Activated CD4-positive, alpha-beta T cell treated with anti-CD3 and anti-CD28 coated beads, Interleukin-2, amount 10 ng/mL, durations not matched to agents 24 days and 14 days (primary cell): ENCODE measurements at regions not wholly inside any gene's neighbourhood (a gene's known extent, or its start where the extent isn't known, plus 50 kb on each side); places are given as distances from the start of the nearest gene placed in this dataset.
"Not testable (repeated sequence)": the region's sequence is repeated elsewhere in the genome, so short reads cannot be mapped to it uniquely, and the experiment has no call there.

Experiments used
- DNase-seq: peaks from one replicate; pipeline ENCODE4 v3.0.0; 2022
- H3K27ac Mint-ChIP-seq: one replicate; pipeline ENCODE4 v1.8.0; 2022; ENCODE audit warnings: mild to moderate bottlenecking, mixed read lengths
- H3K27me3 Mint-ChIP-seq: one replicate; pipeline ENCODE4 v1.8.0; 2022; ENCODE audit warnings: mixed read lengths
- H3K36me3 Mint-ChIP-seq: one replicate; pipeline ENCODE4 v1.8.0; 2022; ENCODE audit warnings: low read depth, mild to moderate bottlenecking, mixed read lengths
- H3K4me1 Mint-ChIP-seq: one replicate; pipeline ENCODE4 v1.8.0; 2021; ENCODE audit warnings: mixed read lengths
- H3K4me3 Mint-ChIP-seq: one replicate; pipeline ENCODE4 v1.8.0; 2022; ENCODE audit warnings: mild to moderate bottlenecking, moderate library complexity, mixed read lengths
- H3K9me3 Mint-ChIP-seq: one replicate; pipeline ENCODE4 v1.8.0; 2021; ENCODE audit warnings: mixed read lengths
- intact Hi-C: fragments of 100-400 bp; cut with micrococcal nuclease; formaldehyde crosslinking; loops from one replicate; pipeline ENCODE4 v1.15.1; 2023

DNA sequence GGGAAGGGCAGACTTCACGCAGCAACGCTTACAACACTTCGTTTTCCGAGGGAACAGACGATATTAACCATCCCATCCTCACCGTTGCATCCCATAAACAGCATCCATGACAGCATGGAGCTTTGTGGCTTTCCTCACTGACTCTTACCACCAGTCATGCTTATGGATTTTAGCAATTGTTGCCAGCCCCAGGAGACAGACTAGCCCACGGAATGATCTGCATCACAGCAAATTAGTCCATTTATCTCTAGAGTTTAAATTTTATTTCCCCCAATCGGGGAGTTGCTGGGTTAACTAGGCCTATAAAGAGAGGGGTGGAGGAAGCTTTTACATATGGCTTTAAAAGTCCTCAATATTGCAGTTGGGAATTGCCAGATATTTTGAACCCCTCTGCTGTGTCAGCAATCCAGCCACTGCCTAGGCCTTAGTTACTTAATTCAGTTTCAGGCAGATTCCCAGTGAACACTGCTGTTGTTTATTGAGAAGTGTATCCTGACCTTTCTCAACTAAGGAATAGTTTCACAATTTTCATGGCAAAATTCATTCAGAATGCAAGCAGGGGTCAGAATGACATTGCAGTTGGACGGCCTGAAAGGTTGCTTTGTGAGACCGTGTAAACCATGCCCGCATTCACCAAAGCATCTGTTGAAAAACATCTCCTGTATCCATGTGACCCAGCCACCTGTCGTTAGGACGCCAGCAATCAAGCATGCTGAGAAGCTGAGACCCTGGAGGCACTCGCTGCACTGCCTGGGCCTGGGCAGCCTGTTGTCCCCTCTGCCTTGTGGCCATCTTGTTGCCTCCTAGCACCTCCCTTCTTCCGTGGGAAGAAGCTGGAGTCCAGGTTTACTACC is 397.4 kb upstream of the TPM1 start:
- DNase-seq = no peak
- Mint-ChIP-seq H3K27me3 (peaks cover 4% of the 10 kb centered on the region), H3K4me1 (peaks cover 5% of the 10 kb centered on the region), H3K9me3 (no peaks in the 10 kb centered on the region), H3K36me3 (no peaks in the 10 kb centered on the region), H3K4me3 (no peak overlapping the region), H3K27ac (no peak overlapping the region)
- intact Hi-C loops = no loop called here

DNA sequence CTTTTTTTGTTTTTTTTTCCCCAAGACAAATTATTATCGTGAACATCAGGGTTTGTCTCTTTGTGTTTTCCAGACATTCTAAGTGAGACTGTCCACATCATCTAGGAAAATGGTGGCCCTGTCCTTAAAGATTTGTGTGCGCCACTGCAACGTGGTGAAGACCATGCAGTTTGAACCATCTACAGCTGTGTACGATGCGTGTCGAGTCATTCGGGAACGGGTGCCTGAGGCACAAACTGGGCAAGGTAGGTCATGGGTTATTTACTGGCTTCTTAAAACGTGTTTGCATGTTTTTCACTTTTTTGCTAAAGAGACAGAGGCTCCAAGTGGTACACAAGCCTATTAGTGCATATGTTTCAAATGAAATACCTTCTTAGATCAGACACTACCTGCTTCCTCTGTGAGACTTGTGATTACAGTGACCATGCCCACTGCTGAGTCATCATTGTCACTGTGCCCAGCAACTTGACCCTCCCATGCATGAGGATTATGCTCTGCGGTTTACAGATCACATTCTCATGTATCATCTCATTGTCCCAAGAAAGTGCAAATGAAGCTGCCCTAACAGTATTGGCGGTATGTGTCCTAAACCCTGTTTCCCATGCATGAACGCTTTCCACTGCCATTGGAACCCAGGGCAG is 395.2 kb upstream of the TPM1 start:
- Mint-ChIP-seq H3K4me3 (no peak overlapping the region), H3K27ac (no peak overlapping the region), H3K27me3 (peaks cover 2% of the 10 kb centered on the region), H3K9me3 (no peaks in the 10 kb centered on the region), H3K36me3 (no peaks in the 10 kb centered on the region), H3K4me1 (peaks cover 3% of the 10 kb centered on the region)
- intact Hi-C loops = no loop called here
- DNase-seq = no peak

DNA sequence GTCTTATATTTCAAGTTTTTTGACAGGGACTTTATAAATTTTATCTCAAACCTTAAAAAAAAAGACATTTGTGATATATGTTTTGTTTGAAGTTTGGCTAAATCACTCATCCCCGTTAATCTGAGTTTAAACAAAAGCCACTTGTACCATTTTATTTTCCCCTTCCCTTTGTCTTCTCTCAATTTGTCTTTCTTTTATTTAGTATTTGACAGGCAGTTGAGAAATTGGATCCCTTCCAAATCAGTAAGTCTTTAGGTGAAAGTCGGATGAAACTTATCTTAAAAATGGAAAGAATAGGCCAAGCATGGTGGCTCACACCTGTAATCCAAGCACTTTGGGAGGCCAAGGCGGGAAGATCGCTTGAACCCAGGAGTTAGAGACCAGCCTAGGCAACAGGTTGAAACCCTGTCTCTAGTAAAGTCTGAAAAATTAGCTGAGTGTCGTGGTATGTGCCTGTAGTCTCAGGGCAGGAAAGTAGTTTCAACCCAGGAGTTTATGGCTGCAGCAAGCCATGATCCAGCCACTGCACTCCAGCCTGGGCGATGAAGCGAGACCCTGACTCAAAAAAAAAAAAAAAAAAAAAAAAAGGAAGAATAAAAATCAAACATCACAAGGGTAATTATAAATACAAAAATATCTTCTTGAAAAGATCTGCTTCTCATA is 394.6 kb upstream of the TPM1 start:
- Mint-ChIP-seq H3K27me3 (peaks cover 2% of the 10 kb centered on the region), H3K4me3 (no peak overlapping the region), H3K4me1 (peaks cover 3% of the 10 kb centered on the region), H3K27ac (no peak overlapping the region), H3K9me3 (no peaks in the 10 kb centered on the region), H3K36me3 (no peaks in the 10 kb centered on the region)
- DNase-seq = no peak
- intact Hi-C loops = no loop called here

DNA sequence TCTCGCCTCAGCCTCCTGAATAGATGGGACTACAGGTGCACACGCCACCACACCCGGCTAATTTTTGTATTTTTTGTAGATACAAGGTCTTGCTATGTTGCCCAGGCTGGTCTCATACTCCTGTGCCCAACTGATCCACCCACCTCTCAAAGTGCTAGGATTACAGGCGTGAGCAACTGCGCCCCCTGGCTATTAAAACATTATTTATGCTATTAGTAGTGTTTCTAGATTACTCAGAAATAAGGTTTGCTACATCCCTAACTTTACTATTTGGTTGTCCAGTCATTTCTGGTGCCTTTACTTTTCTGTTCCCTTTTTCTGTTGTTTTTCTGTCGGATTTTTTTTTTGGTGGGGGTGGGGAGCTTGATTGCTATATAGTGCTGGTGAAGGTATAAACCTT is 393.6 kb upstream of the TPM1 start:
- no peak overlapping the region for H3K4me3 Mint-ChIP-seq
- H3K9me3 Mint-ChIP-seq = no peaks in the 10 kb centered on the region
- no peaks in the 10 kb centered on the region for H3K36me3 Mint-ChIP-seq
- DNase-seq = no peak
- intact Hi-C loops = no loop called here
- peaks cover 2% of the 10 kb centered on the region for H3K27me3 Mint-ChIP-seq
- H3K27ac Mint-ChIP-seq = no peak overlapping the region
- peaks cover 3% of the 10 kb centered on the region for H3K4me1 Mint-ChIP-seq

DNA sequence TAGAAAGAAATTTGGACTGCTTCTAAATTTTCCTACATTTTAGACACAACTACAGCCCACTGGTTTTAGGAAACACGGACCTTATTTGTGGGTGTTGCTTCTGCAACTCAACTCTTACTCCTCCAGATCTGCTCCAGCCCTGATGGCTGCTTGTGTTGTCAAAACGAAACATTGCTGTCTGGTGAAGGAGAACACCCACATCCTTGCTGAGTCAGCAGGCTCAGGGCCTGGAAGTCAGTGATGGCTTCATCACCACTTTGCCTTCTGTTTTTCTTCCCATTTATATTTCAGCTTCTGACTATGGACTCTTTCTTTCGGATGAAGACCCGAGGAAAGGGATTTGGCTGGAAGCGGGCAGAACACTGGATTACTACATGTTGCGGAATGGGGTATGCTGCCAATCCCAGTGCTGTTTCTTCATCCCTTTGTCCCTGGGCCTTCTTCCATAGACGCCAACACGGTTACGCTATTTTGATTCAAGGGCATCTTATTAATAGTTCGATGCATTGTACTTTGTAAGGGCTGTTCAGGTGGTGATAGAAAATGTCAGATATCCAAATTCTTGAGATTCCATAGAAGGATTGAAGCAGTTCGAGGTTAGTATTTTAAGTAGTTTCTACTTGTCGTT is 392.6 kb upstream of the TPM1 start:
- Mint-ChIP-seq H3K36me3 (no peaks in the 10 kb centered on the region), H3K4me1 (peaks cover 3% of the 10 kb centered on the region), H3K4me3 (no peak overlapping the region), H3K27me3 (no peaks in the 10 kb centered on the region), H3K27ac (no peak overlapping the region), H3K9me3 (no peaks in the 10 kb centered on the region)
- intact Hi-C loops = no loop called here
- DNase-seq = peak; percentile 68

DNA sequence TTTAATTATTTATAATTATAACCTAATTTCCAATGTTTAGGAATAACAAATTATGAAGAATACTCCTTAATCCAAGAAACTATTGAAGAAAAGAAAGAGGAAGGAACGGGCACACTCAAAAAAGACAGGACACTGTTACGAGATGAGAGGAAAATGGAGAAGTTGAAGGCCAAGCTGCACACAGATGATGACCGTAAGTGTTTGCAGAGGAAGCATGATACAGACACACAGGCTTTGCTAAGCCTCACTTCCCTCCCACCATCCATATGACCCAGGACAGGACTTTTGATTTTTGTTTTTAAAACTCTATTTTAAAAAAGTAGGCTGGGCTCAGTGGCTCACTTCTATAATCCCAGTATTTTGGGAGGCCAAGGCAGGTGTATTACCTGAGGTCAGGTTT is 389.4 kb upstream of the TPM1 start:
- H3K9me3 Mint-ChIP-seq = no peaks in the 10 kb centered on the region
- no peaks in the 10 kb centered on the region for H3K27me3 Mint-ChIP-seq
- intact Hi-C loops = no loop called here
- no peak overlapping the region for H3K4me3 Mint-ChIP-seq
- peaks cover 3% of the 10 kb centered on the region for H3K4me1 Mint-ChIP-seq
- no peaks in the 10 kb centered on the region for H3K36me3 Mint-ChIP-seq
- H3K27ac Mint-ChIP-seq = no peak overlapping the region
- DNase-seq = peak; percentile 12

DNA sequence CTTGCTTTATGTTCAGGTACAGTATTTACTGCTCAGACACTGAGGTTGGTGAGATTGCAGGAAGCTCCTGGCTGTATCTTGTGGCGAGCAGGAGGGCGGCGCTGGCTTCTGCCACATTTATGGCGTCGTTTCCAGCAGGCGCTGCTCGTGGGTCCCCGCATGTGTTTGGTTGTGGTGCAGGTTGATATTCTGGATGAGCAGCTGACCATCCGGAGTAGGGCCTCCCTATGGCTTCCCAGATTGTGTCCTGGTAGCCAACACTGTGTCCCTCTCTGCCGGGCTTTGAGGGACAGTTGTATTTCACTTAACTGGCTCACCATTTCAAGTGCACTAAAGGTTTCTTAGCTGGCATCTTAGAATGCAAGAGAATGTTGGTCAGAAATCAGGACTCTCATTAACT is 386.5 kb upstream of the TPM1 start:
- H3K4me1 Mint-ChIP-seq = peaks cover 2% of the 10 kb centered on the region
- DNase-seq = peak; percentile 37
- intact Hi-C loops = no loop called here
- no peak overlapping the region for H3K4me3 Mint-ChIP-seq
- H3K36me3 Mint-ChIP-seq = no peaks in the 10 kb centered on the region
- H3K27me3 Mint-ChIP-seq = peaks cover 2% of the 10 kb centered on the region
- no peaks in the 10 kb centered on the region for H3K9me3 Mint-ChIP-seq
- H3K27ac Mint-ChIP-seq = no peak overlapping the region

DNA sequence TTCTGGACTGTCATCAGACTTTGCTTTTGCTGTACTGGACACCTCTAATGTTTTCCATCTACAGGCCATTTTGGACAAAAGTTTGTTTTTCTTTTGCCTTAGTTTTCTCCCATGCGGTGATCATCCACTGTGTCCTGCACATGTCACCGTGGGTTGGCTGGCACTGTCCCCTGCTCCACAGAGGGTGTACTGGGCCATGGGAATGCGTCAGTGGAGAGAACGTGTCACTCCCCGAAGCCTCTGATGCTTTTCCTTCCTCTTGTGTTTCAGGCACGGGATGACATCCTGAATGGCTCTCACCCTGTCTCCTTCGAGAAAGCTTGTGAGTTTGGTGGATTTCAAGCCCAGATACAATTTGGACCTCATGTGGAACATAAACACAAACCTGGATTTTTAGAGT is 385.0 kb upstream of the TPM1 start:
- not testable (repeated sequence) for H3K9me3 Mint-ChIP-seq

DNA sequence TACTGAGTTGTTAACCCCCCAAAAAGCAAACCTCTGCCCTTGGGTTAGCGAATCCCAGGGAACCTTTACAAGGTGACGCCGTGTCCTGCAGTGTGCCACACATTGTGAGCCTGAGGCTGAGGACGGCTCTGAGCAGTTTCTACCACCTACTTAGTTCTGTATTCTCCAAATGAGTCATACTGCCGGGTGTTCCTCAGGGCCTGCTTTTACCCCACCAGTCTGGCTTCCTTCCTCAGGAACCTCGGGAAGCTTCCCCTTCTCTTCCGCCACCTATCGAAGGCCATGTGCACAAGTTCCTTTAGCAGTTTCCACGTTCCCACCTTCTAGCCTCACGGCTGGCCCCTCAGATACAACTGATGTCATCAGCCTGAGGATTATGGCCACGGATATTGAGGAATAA is 384.0 kb upstream of the TPM1 start:
- H3K4me3 Mint-ChIP-seq = no peak overlapping the region
- H3K27me3 Mint-ChIP-seq = peaks cover 12% of the 10 kb centered on the region
- intact Hi-C loops = no loop called here
- no peak overlapping the region for H3K27ac Mint-ChIP-seq
- H3K4me1 Mint-ChIP-seq = peaks cover 2% of the 10 kb centered on the region
- H3K36me3 Mint-ChIP-seq = no peaks in the 10 kb centered on the region
- no peaks in the 10 kb centered on the region for H3K9me3 Mint-ChIP-seq
- peak; percentile 44 for DNase-seq

More for the DNA sequence above, 385.0 kb upstream of the TPM1 start:
- peak; percentile 35 for DNase-seq
- H3K4me1 Mint-ChIP-seq, H3K27ac Mint-ChIP-seq, H3K36me3 Mint-ChIP-seq, H3K4me3 Mint-ChIP-seq, intact Hi-C loops: not testable (repeated sequence)
- H3K27me3 Mint-ChIP-seq = peaks cover 12% of the 10 kb centered on the region

DNA sequence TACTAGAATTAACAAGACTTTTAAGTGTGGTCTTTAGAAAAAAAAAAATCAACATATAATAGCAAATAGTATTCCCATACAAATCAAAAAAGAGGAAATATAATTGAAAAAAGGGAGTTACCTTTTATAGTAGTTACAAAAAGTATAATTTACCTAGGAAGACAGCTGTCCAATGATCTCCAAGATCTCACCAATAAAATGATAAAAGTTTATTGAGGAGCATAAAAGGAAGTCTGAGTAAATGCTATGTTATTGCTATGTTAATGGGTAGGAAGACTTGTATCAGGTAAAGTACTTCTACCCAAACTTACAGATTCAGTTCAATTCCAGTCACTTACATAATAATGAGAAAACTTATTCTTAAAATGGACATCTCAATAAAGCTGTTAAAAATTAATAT is 379.0 kb upstream of the TPM1 start:
- Mint-ChIP-seq H3K27me3 (peaks cover 12% of the 10 kb centered on the region), H3K27ac (no peak overlapping the region), H3K9me3 (no peaks in the 10 kb centered on the region), H3K4me3 (no peak overlapping the region), H3K36me3 (no peaks in the 10 kb centered on the region), H3K4me1 (peaks cover 2% of the 10 kb centered on the region)
- no peak for DNase-seq
- intact Hi-C loops = no loop called here

DNA sequence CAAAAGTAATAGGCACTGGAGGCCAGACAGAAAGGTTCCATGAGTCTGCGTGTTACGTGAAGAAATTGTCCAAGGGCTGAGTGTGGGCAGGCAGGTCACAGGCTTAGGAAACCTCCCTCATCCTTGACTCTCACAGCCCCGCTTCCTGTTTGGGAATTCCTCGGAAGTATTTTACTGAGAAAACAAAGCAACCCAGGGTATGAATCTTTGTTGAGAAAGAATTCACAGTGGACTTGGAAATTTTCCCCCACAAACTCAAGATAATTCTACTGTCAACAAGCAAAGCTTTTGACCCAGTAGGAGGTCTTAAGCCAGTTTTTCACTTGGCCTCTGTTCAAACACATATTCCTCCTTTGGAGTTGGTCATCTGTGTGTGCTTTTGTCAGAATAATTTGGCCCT is 377.1 kb upstream of the TPM1 start:
- no peaks in the 10 kb centered on the region for H3K9me3 Mint-ChIP-seq
- DNase-seq = no peak
- H3K36me3 Mint-ChIP-seq = no peaks in the 10 kb centered on the region
- intact Hi-C loops = no loop called here
- no peak overlapping the region for H3K4me3 Mint-ChIP-seq
- no peaks in the 10 kb centered on the region for H3K4me1 Mint-ChIP-seq
- peaks cover 12% of the 10 kb centered on the region for H3K27me3 Mint-ChIP-seq
- H3K27ac Mint-ChIP-seq = no peak overlapping the region

DNA sequence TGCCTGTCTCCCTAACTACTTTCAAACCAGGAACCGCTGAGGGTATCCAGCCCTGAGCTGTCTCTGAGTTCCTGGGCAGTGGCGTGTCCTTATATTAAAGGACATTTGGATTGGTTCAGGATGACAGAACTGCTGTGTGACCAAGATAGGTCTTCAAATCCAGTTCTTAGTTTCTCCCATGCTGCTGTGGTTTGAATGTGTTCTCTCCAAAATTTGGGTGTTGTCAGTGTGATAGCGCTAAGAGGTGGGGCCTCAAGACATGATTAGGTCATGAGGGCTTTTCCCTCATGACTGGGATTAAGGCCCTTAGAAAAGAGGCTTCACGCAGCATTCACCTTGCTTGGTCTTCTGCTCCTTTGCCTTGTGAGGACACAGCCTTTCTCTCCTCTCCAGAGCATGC is 376.5 kb upstream of the TPM1 start:
- intact Hi-C loops = no loop called here
- DNase-seq = no peak
- H3K36me3 Mint-ChIP-seq = no peaks in the 10 kb centered on the region
- H3K27ac Mint-ChIP-seq = no peak overlapping the region
- H3K4me3 Mint-ChIP-seq = no peak overlapping the region
- peaks cover 13% of the 10 kb centered on the region for H3K27me3 Mint-ChIP-seq
- no peaks in the 10 kb centered on the region for H3K4me1 Mint-ChIP-seq
- H3K9me3 Mint-ChIP-seq = no peaks in the 10 kb centered on the region

DNA sequence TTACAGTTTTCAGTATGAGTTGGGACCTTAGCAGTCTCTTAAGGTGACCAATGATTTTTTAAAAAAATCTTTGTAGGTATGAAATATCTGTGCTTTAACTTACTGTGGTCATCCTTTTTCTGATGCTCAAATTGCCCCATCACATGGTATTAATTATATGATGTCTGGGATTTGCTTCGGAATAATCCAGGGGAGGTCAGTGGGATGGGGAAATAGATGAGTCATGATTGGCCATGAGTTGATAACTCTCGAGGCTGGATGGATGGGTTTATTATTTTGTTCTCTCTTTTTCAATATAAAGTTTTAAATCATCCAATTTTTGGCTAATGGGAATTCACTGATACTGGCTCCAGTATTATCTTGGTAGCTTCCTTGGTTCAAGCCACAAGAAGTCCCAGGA is 370.3 kb upstream of the TPM1 start:
- DNase-seq = no peak
- H3K27ac Mint-ChIP-seq = no peak overlapping the region
- H3K4me3 Mint-ChIP-seq = no peak overlapping the region
- intact Hi-C loops = no loop called here
- no peaks in the 10 kb centered on the region for H3K9me3 Mint-ChIP-seq
- peaks cover 6% of the 10 kb centered on the region for H3K27me3 Mint-ChIP-seq
- H3K36me3 Mint-ChIP-seq = no peaks in the 10 kb centered on the region
- no peaks in the 10 kb centered on the region for H3K4me1 Mint-ChIP-seq

DNA sequence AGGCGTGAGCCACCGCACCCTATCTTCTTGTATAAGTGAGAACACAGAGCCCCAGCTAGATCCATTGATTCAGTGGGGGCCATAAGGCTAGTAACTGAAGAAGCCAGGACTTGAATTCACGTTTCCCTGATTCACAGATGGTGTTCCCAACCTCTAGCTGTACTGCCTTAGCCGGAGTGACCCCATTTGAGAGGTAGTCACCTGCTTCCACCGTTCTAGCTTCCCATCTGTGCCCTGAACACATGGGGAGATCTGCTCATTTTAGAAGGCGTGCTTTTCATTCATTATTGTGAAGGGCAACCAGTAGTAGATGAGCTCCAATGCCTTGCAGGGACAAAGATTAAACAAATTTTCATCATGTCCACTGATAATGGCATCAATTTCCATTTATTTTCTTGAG is 365.7 kb upstream of the TPM1 start:
- Mint-ChIP-seq H3K36me3 (no peaks in the 10 kb centered on the region), H3K4me3 (no peak overlapping the region), H3K27ac (no peak overlapping the region), H3K27me3 (peaks cover 2% of the 10 kb centered on the region), H3K9me3 (no peaks in the 10 kb centered on the region), H3K4me1 (no peaks in the 10 kb centered on the region)
- intact Hi-C loops = no loop called here
- no peak for DNase-seq
